ENCODE measurements at regions not wholly inside any gene's neighbourhood (a gene's known extent, or its start where the extent isn't known, plus 50 kb on each side); places are given as distances from the start of the nearest gene placed in this dataset.

- TF ChIP-seq CTCF (IDR thresholded peaks at IDR 0.05) (no peak), POLR2A (IDR thresholded peaks at IDR 0.05) (no peak)
These were observed 316.1 kb downstream of the GADD45G start for GRCh38 chr9:89920951-89921350.
